Karpas-422 (cell line): ENCODE measurements at regions not wholly inside any gene's neighbourhood (a gene's known extent, or its start where the extent isn't known, plus 50 kb on each side); places are given as distances from the start of the nearest gene placed in this dataset.
"Not testable (repeated sequence)": the region's sequence is repeated elsewhere in the genome, so short reads cannot be mapped to it uniquely, and the experiment has no call there.

Experiments used
- DNase-seq: peaks from one replicate; pipeline ENCODE4 v3.0.0-alpha.2; 2015
- H2AFZ ChIP-seq: fragments of 200-600 bp; sonication (generic); 2 replicates; pipeline ENCODE4 v1.6.1; 2014; ENCODE audit warnings: antibody characterized with exemption, low read length, mixed read lengths
- H3K27ac ChIP-seq: fragments of 200-600 bp; sonication (generic); 2 replicates; pipeline ENCODE4 v1.5.1; 2014; ENCODE audit warnings: mild to moderate bottlenecking, low read length, moderate library complexity
- H3K27me3 ChIP-seq: fragments of 200-600 bp; sonication (generic); 2 replicates; pipeline ENCODE4 v1.6.1; 2014; ENCODE audit warnings: low read length, mixed read lengths
- H3K36me3 ChIP-seq: fragments of 200-600 bp; sonication (generic); 2 replicates; pipeline ENCODE4 v1.6.1; 2014; ENCODE audit warnings: low read length, mixed read lengths; ENCODE audit not compliant: insufficient read depth
- H3K4me1 ChIP-seq: fragments of 200-600 bp; sonication (generic); 2 replicates; pipeline ENCODE4 v1.6.1; 2014; ENCODE audit warnings: mild to moderate bottlenecking, low read length, mixed read lengths
- H3K4me2 ChIP-seq: fragments of 200-600 bp; sonication (generic); 2 replicates; pipeline ENCODE4 v1.6.1; 2014; ENCODE audit warnings: low read length, low read depth, mild to moderate bottlenecking; ENCODE audit not compliant: poor library complexity, severe bottlenecking
- H3K4me3 ChIP-seq: fragments of 200-600 bp; sonication (generic); 2 replicates; pipeline ENCODE4 v1.5.1; 2014; ENCODE audit warnings: mild to moderate bottlenecking, antibody characterized with exemption, low read length, mixed read lengths
- H3K79me2 ChIP-seq: fragments of 200-600 bp; sonication (generic); 2 replicates; pipeline ENCODE4 v1.6.1; 2014; ENCODE audit warnings: mild to moderate bottlenecking, low read length, mixed read lengths
- H3K9ac ChIP-seq: fragments of 200-600 bp; sonication (generic); 2 replicates; pipeline ENCODE4 v1.6.0; 2014; ENCODE audit warnings: low read length
- H3K9me2 ChIP-seq: fragments of 200-600 bp; sonication (generic), shearing (Covaris generic); replicated peaks from 2 replicates; pipeline ENCODE4 v1.6.0; 2014; ENCODE audit warnings: mild to moderate bottlenecking, low read length, moderate library complexity; ENCODE audit not compliant: insufficient read depth
- H3K9me3 ChIP-seq: fragments of 300-700, 200-600 bp; sonication (generic); 2 replicates; pipeline ENCODE4 v1.6.1; 2014; ENCODE audit warnings: low read length, mixed read lengths
- H4K20me1 ChIP-seq: fragments of 200-600 bp; sonication (generic); 2 replicates; pipeline ENCODE4 v1.6.1; 2014; ENCODE audit warnings: mild to moderate bottlenecking, antibody characterized with exemption, low read length, low read depth; ENCODE audit not compliant: insufficient read depth

- H2AFZ ChIP-seq, H3K9me3 ChIP-seq: not testable (repeated sequence)
Observed at GRCh38 chr15:53011779-53012178, 221.6 kb upstream of the ONECUT1 start.

GRCh38 chr15:53009093-53009492 lies 219.0 kb upstream of the ONECUT1 start:
- Histone ChIP-seq H4K20me1 (no peaks in the 10 kb centered on the region), H3K27me3 (no peaks in the 10 kb centered on the region), H3K27ac (no peak overlapping the region), H3K9ac (no peak overlapping the region), H2AFZ (no peak overlapping the region), H3K79me2 (no peaks in the 10 kb centered on the region), H3K9me2 (no peaks in the 10 kb centered on the region), H3K36me3 (no peaks in the 10 kb centered on the region), H3K4me1 (no peaks in the 10 kb centered on the region), H3K4me2 (no peak overlapping the region), H3K4me3 (no peak overlapping the region), H3K9me3 (no peaks in the 10 kb centered on the region)
- DNase-seq, result no peak

More at GRCh38 chr15:53011779-53012178, 221.6 kb upstream of the ONECUT1 start:
- H3K27me3 ChIP-seq, H3K79me2 ChIP-seq, H3K4me3 ChIP-seq, H3K4me2 ChIP-seq, H3K4me1 ChIP-seq, DNase-seq, H3K27ac ChIP-seq, H3K9ac ChIP-seq, H3K36me3 ChIP-seq, H3K9me2 ChIP-seq, H4K20me1 ChIP-seq: not testable (repeated sequence)

- DNase-seq, result no peak
- Histone ChIP-seq H3K9me3 (no peaks in the 10 kb centered on the region), H3K9me2 (no peaks in the 10 kb centered on the region), H3K4me3 (no peak overlapping the region), H3K27ac (no peak overlapping the region), H2AFZ (no peak overlapping the region), H3K36me3 (no peaks in the 10 kb centered on the region), H3K79me2 (no peaks in the 10 kb centered on the region), H3K4me2 (no peak overlapping the region), H4K20me1 (no peaks in the 10 kb centered on the region), H3K4me1 (no peaks in the 10 kb centered on the region), H3K9ac (no peak overlapping the region), H3K27me3 (no peaks in the 10 kb centered on the region)
Observed at GRCh38 chr15:53000409-53000808, 210.3 kb upstream of the ONECUT1 start.

GRCh38 chr15:52997123-52997522 lies 207.0 kb upstream of the ONECUT1 start:
- DNase-seq, result no peak
- no peaks in the 10 kb centered on the region for H3K79me2 ChIP-seq
- H3K4me2 ChIP-seq, result no peak overlapping the region
- H3K9ac ChIP-seq, result no peak overlapping the region
- no peaks in the 10 kb centered on the region for H4K20me1 ChIP-seq
- H3K4me1 ChIP-seq, result no peaks in the 10 kb centered on the region
- no peak overlapping the region for H3K27ac ChIP-seq
- no peaks in the 10 kb centered on the region for H3K9me3 ChIP-seq
- no peaks in the 10 kb centered on the region for H3K27me3 ChIP-seq
- no peaks in the 10 kb centered on the region for H3K9me2 ChIP-seq
- H2AFZ ChIP-seq, result no peak overlapping the region
- H3K36me3 ChIP-seq, result no peaks in the 10 kb centered on the region
- H3K4me3 ChIP-seq, result no peak overlapping the region

- Histone ChIP-seq H4K20me1 (no peaks in the 10 kb centered on the region), H2AFZ (no peak overlapping the region), H3K36me3 (no peaks in the 10 kb centered on the region), H3K79me2 (no peaks in the 10 kb centered on the region), H3K4me1 (no peaks in the 10 kb centered on the region), H3K9me2 (no peaks in the 10 kb centered on the region), H3K4me3 (no peak overlapping the region), H3K9me3 (no peaks in the 10 kb centered on the region), H3K9ac (no peak overlapping the region), H3K4me2 (no peak overlapping the region), H3K27me3 (no peaks in the 10 kb centered on the region), H3K27ac (no peak overlapping the region)
- DNase-seq, result no peak
Observed at GRCh38 chr15:52994290-52994689, 204.2 kb upstream of the ONECUT1 start.

GRCh38 chr15:52984507-52984906 lies 194.4 kb upstream of the ONECUT1 start:
- Histone ChIP-seq H3K36me3 (no peaks in the 10 kb centered on the region), H3K4me2 (no peak overlapping the region), H3K9ac (no peak overlapping the region), H2AFZ (no peak overlapping the region), H3K79me2 (no peaks in the 10 kb centered on the region), H3K27ac (no peak overlapping the region), H4K20me1 (no peaks in the 10 kb centered on the region), H3K4me3 (no peak overlapping the region), H3K27me3 (no peaks in the 10 kb centered on the region), H3K9me3 (no peaks in the 10 kb centered on the region), H3K9me2 (no peaks in the 10 kb centered on the region), H3K4me1 (no peaks in the 10 kb centered on the region; the same call in 1 of the 2 replicates)
- no peak for DNase-seq

- no peak for DNase-seq
- H3K9me2 ChIP-seq, result no peaks in the 10 kb centered on the region
- H2AFZ ChIP-seq, result no peak overlapping the region; the same call in 1 of the 2 replicates
- no peaks in the 10 kb centered on the region for H3K36me3 ChIP-seq
- no peak overlapping the region for H3K4me3 ChIP-seq
- no peaks in the 10 kb centered on the region for H4K20me1 ChIP-seq
- H3K4me2 ChIP-seq, result no peak overlapping the region
- no peak overlapping the region for H3K27ac ChIP-seq
- H3K27me3 ChIP-seq, result no peaks in the 10 kb centered on the region
- H3K9ac ChIP-seq, result no peak overlapping the region
- H3K9me3 ChIP-seq, result no peaks in the 10 kb centered on the region
- H3K4me1 ChIP-seq, result no peaks in the 10 kb centered on the region; the same call in 1 of the 2 replicates
- H3K79me2 ChIP-seq, result no peaks in the 10 kb centered on the region
Observed at GRCh38 chr15:52980446-52980845, 190.3 kb upstream of the ONECUT1 start.

- Histone ChIP-seq H3K9ac (no peak overlapping the region), H3K4me3 (no peak overlapping the region), H3K9me2 (no peaks in the 10 kb centered on the region), H3K4me2 (no peak overlapping the region), H3K36me3 (no peaks in the 10 kb centered on the region), H3K79me2 (no peaks in the 10 kb centered on the region), H3K27ac (no peak overlapping the region), H3K4me1 (no peaks in the 10 kb centered on the region; the same call in 1 of the 2 replicates), H3K9me3 (no peaks in the 10 kb centered on the region), H4K20me1 (no peaks in the 10 kb centered on the region), H2AFZ (no peak overlapping the region), H3K27me3 (no peaks in the 10 kb centered on the region)
- DNase-seq, result no peak
Observed at GRCh38 chr15:52976516-52977075, 186.5 kb upstream of the ONECUT1 start.
